ENCODE measurements at regions not wholly inside any gene's neighbourhood (a gene's known extent, or its start where the extent isn't known, plus 50 kb on each side); places are given as distances from the start of the nearest gene placed in this dataset.
"Not testable (repeated sequence)": the region's sequence is repeated elsewhere in the genome, so short reads cannot be mapped to it uniquely, and the experiment has no call there.

DNA sequence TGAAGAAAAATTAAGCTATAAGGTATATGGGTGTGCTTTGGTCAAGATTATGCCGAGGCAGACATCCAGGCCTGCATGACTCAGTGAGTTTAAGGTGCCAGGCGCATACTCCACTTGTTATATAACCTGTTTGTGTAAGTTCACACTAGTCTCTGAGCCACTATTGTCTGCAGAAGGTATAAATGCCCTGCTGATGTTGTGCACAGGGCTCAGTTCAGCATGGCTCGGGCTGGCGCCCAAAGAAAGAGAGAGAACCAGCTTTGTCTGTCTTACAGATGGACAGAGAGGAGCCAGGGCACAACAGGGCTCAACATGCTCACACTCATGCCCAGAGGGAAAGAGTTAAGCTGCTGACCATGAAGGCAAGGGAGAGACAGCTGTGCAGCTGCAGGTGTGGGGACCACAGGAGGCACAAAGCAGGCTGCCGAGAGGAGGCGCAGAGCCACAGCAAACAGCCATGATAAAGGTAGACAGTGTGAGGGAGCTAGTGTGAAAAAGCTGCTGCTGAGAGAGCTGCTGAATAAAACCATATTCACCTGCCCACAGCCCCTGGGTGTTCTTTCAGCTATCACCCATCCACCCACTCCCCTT lies 1587.6 kb upstream of the C9orf72 start:
- no peak for DNase-seq (ENCODE audit: low read depth)

- DNase-seq (ENCODE audit: low read depth) = no peak
These were observed 1600.9 kb upstream of the C9orf72 start for GRCh38 chr9:29174136-29174535.

- DNase-seq (ENCODE audit: low read depth) = no peak
These were observed 1603.0 kb upstream of the C9orf72 start for GRCh38 chr9:29176231-29176630.

GRCh38 chr9:29176786-29177185 lies 1603.5 kb upstream of the C9orf72 start:
- DNase-seq (ENCODE audit: low read depth) = no peak

DNA sequence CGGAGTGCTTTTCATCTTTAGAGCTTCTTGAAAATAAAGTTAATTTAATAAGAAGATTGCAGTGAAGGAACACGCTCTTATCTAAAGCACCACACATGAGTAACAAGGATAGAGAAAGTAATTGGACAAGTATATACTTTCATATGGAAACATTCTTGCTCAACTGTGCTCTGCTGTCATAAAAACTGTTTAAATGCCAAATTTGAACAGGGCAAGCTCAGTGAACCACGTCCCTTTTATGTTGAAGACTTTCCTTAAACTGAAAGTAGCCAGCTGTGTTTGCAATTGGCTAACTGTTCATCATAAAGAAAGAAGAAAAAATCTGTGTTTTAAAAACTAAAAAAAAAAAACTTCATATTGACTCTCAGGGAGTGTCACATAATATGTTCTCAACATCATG lies 1610.7 kb upstream of the C9orf72 start:
- DNase-seq (ENCODE audit: low read depth) = no peak

GRCh38 chr9:29188771-29189170 lies 1615.5 kb upstream of the C9orf72 start:
- not testable (repeated sequence) for DNase-seq (ENCODE audit: low read depth)

DNA sequence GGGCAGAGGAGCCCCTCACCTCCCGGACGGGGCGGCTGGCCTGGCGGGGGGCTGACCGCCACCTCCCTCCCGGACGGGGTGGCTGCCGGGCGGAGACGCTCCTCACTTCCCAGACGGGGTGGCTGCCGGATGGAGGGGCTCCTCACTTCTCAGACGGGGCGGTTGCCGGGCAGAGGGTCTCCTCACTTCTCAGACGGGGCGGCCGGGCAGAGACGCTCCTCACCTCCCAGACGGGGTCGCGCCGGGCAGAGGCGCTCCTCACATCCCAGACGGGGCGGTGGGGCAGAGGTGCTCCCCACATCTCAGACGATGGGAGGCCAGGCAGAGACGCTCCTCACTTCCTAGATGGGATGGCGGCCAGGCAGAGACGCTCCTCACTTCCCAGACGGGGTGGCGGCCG lies 1615.9 kb upstream of the C9orf72 start:
- not testable (repeated sequence) for DNase-seq (ENCODE audit: low read depth)

- DNase-seq (ENCODE audit: low read depth) = no peak
These were observed 1625.6 kb upstream of the C9orf72 start for GRCh38 chr9:29198861-29199260.

- DNase-seq (ENCODE audit: low read depth) = no peak
These were observed 1626.7 kb upstream of the C9orf72 start for GRCh38 chr9:29199975-29200374.

- no peak for DNase-seq (ENCODE audit: low read depth)
These were observed 1627.4 kb upstream of the C9orf72 start for GRCh38 chr9:29200650-29201049.

DNA sequence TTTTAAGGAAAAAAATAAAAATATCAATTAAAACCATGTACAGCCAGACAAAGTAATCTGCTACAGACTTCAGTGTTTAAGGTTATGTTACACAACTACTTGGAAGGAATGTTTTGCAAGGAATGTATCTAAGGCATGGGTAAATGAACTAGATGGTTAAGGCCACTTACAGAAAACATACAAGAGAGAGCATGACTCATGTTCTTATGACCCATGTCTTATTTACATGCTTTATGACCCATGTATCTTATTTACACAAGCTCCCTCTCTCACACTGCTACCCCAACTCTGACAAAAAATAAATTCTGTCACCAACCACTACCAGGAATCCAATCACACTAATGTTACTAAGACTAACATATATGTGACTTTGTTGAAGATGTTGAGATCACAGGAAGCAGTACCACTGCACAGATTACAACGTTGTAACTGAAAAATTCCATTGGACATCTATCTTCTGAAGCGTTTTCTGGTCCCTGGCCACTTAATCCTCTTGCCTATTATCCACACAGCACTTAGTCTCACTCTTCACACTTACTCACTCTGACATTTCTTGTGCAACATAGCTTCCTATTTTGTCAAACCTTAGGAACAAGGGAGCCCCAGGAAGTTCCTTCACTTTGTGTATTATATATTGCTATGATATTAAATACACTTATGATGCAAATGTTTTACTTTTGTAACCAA lies 1630.1 kb upstream of the C9orf72 start:
- no peak for DNase-seq (ENCODE audit: low read depth)

GRCh38 chr9:29208670-29209069 lies 1635.4 kb upstream of the C9orf72 start:
- DNase-seq (ENCODE audit: low read depth) = no peak

DNA sequence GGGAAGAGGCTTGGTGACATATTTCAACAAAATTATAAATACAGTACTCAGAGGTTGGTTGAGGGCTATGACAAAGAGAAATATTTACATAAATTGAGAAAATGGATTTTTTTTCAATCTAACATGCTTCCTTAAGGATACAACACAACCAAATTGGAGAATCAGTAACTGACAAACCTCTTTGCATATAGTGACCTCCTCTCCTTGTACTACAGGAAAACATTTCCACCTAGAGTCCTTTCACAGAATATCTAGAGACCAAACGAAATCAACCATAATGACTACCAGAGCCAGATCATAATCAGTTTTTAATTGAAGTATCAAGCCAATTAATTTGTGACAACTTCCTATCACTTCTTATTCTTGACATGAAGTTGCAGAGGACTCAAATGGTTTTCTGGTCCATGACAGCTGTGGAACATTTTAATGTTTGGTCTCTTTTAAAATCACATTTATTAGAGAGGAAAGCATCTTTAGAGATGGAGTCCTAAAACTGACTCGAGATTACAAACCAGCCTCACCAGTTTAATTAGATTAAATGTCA lies 1636.5 kb upstream of the C9orf72 start:
- DNase-seq (ENCODE audit: low read depth) = no peak

- DNase-seq (ENCODE audit: low read depth) = no peak
These were observed 1637.8 kb upstream of the C9orf72 start for GRCh38 chr9:29211003-29211579.

GRCh38 chr9:29211580-29212396 lies 1638.5 kb upstream of the C9orf72 start:
- DNase-seq (ENCODE audit: low read depth) = no peak

GRCh38 chr9:29212397-29213387 lies 1639.4 kb upstream of the C9orf72 start:
- DNase-seq (ENCODE audit: low read depth) = no peak

DNA sequence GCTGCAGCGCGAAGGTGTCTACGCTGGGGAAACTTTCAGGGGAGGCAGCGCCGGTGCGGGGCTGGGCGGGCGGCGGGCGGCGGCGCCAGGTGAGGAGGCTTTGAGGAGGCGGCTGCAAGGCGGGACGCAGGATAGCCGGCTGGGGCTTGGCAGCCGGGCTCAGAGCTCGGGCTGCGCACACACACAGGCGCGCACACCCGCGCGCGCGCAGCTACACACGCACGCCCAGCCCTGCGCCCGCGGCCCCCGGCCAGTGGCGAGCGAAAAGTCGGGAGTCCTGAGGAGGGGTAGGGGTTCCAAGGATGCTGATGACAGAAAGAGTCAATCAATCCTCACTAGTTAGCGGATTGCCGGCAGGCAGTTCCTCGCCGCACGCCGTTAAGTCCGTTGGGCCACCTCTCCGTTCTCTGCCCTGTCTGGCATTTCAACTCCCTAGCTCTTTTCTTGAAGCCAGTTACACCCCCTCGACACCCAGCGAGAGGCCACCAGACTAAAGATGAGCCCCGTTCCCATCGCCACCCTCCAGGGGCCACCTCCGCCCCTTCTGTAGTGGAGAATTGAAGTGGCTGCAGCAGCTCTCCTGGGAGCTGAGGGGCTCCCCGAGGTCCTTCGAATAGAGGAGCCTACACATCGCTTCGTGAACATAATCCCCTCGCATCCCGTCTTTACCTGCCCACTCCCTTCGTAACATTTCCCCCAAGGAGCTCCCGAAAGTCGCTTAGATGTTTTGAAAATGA lies 1640.3 kb upstream of the C9orf72 start, which contains the start of gene LINGO2:
TSS of gene LINGO2 (minus strand) at position 185 of the 737 bp plus-strand sequence.
- no peak for DNase-seq (ENCODE audit: low read depth)

- no peak for DNase-seq (ENCODE audit: low read depth)
These were observed 1640.9 kb upstream of the C9orf72 start for GRCh38 chr9:29214154-29214689.

DNA sequence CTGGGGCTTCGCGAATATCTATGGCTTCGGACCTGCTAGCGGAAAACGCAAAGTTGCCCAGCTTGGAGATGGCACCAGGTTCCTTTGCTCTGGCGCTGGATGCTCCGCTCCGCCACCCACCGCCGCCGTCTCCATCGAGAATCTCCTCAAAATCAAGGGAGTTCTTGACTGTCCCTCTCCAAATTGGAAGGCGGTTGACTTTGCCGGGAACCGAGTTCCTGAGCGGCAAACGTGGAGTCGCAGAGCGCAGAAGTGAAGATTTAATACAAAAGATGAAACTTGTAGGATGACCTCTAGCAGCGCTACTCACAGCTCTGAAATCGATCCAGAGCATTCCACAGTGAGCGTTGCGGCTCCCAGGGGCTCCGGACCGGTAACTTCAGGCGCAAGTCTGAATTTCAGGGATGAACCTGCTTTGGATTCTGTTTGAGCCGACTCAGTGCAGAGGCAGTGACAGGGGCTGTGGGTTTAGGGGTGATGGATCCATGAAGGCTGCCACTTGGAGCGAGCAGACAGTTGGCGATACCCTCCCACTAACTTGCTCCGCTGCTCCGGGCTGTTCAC lies 1641.5 kb upstream of the C9orf72 start:
- no peak for DNase-seq (ENCODE audit: low read depth)

DNA sequence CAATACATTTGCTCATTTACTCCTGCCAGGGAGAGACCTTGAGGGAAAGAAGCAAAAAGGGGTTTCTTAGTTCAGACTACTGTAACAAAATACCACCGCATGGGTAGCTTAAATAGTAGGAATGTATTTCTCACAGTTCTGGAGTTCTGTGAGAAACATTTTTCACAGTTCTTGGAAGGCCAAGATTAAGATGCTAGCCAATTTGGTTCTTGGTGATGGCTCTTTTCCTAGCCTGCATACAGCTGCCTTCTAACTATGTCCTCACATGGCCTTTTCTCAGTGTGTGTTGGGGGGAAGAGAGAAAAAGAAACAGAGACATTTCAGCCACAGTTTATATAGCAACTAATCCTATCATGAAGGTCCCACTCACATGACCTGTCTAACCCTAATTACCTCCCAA lies 1644.7 kb upstream of the C9orf72 start:
- DNase-seq (ENCODE audit: low read depth) = no peak
